Activated naive CD4-positive, alpha-beta T cell treated with anti-CD3 and anti-CD28 coated beads for 36 hours (primary cell): ENCODE measurements at regions not wholly inside any gene's neighbourhood (a gene's known extent, or its start where the extent isn't known, plus 50 kb on each side); places are given as distances from the start of the nearest gene placed in this dataset.

Source experiments
- CTCF ChIA-PET: fragments of 350-600 bp; sonication (Branson Sonifier 250); formaldehyde crosslinking; loops from one replicate; lab custom pipeline; 2021; ENCODE audit warnings: antibody characterized with exemption; lab: Charles Lee
- DNase-seq: peaks from one replicate; pipeline ENCODE4 v3.0.0-alpha.2; 2020
- H3K27ac Mint-ChIP-seq: one replicate; pipeline ENCODE4 v1.8.0; 2021; ENCODE audit warnings: mild to moderate bottlenecking, mixed read lengths
- H3K27me3 Mint-ChIP-seq: one replicate; pipeline ENCODE4 v1.8.0; 2021; ENCODE audit warnings: low read depth, mixed read lengths
- H3K36me3 Mint-ChIP-seq: one replicate; pipeline ENCODE4 v1.8.0; 2021; ENCODE audit warnings: low read depth, mixed read lengths
- H3K4me1 Mint-ChIP-seq: one replicate; pipeline ENCODE4 v1.8.0; 2021; ENCODE audit warnings: low read depth, mixed read lengths
- H3K4me3 Mint-ChIP-seq: one replicate; pipeline ENCODE4 v1.8.0; 2021; ENCODE audit warnings: mild to moderate bottlenecking, moderate library complexity, mixed read lengths
- H3K9me3 Mint-ChIP-seq: one replicate; pipeline ENCODE4 v1.8.0; 2021; ENCODE audit warnings: mixed read lengths
- intact Hi-C: fragments of 100-400 bp; cut with micrococcal nuclease; formaldehyde crosslinking; loops from one replicate; pipeline ENCODE4 v1.15.1; 2023

DNA sequence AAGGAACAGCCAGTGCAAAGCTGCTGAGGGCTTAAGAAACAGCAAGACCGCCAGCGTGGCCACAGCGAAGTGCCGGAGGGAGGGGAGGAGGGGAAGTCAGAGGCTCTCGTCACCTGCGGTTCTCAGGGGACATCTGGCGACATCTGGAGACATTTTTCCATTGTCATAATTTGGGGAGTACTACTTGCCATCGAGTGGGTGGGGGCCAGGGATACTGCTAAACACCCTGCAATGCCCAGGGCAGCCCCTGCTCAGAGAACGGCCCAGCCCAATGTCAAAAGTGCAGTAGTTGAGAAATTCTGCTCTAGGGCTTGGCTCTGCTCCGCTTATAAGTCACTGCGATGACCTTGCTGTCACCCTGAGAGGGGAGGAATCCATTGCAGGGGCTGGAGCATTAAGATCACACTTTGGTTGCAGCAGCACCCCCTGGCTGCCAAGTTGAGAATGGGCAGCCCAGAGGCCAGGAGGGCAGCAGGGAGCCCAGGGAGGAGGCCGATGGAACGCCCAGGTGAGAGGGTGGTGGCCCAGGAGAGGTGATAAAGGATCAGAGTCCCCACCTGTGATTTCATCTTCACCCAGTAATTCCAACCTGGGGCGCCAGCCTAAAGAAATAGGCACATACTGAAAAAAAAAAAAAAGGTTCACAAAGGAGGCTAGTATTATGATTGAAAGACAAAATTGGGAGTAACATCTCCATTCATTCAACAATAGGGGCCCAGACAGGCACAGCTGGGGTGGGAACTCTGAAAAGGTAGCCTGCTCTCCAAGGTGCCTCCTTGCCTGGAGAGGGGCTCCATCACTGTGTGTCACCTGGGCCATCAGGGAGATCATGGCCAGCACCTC, 218.2 kb downstream of the BMP7 start:
- Mint-ChIP-seq H3K4me3 (no peak overlapping the region), H3K27ac (no peak overlapping the region), H3K36me3 (no peaks in the 10 kb centered on the region), H3K27me3 (peaks cover 5% of the 10 kb centered on the region), H3K9me3 (no peaks in the 10 kb centered on the region), H3K4me1 (no peaks in the 10 kb centered on the region)
- peak; percentile 23 for DNase-seq
- intact Hi-C loops: loop anchor here (1.0 kb wide), 1 partner anchor 498 kb away; no protein-coding TSS in a partner anchor
- CTCF ChIA-PET: interaction anchor here (0.6 kb wide), 1 partner anchor 31 kb away, joined by 3 read pairs; no protein-coding TSS in a partner anchor

DNA sequence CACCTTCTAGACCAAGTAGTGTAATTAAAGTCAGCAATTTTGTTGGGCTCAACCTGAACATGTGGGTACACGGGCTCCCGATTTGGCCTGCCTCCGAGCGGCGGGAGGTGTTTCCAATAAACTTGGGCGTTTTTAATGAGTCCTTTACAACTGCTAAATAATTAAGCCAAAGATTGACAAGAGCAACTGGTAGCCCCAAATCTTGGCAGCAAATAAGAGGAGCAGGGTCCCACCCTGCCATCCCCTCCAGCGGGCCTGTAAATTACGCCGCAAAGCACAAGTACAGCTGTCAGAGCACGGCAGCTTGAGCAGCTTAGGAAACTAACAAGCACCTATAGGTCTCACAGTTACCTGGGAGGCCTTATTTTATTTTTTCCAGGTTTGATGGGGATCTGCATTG, 217.1 kb downstream of the BMP7 start:
- no peak for DNase-seq
- no peaks in the 10 kb centered on the region for H3K36me3 Mint-ChIP-seq
- no peaks in the 10 kb centered on the region for H3K9me3 Mint-ChIP-seq
- no peaks in the 10 kb centered on the region for H3K4me1 Mint-ChIP-seq
- H3K27me3 Mint-ChIP-seq: peaks cover 5% of the 10 kb centered on the region
- no peak overlapping the region for H3K4me3 Mint-ChIP-seq
- intact Hi-C loops: no loop called here
- CTCF ChIA-PET: no interaction called here
- no peak overlapping the region for H3K27ac Mint-ChIP-seq

DNA sequence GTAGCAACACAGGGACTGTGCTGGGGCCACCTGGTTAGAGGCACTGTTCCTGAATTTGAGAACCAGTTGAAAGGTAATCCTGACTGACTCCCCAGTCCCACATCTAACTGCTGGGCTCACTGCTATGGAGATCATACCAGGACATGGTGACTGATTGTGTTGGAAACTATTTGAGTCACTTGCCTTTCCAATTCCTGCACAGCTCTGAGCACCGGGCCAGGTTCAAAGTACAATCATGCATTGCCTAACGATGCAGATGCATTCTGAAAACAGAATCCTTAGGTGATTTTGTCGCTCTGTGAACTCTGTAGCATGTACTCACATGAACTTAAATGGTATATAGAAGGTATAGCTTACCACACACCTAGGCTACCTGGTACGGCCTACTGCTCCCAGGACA, 215.3 kb downstream of the BMP7 start:
- CTCF ChIA-PET: interaction anchor here (0.6 kb wide), 1 partner anchor 161 kb away, joined by 3 read pairs; no protein-coding TSS in a partner anchor
- Mint-ChIP-seq H3K4me1 (no peaks in the 10 kb centered on the region), H3K27me3 (peaks cover 5% of the 10 kb centered on the region), H3K27ac (no peak overlapping the region), H3K4me3 (no peak overlapping the region), H3K9me3 (no peaks in the 10 kb centered on the region), H3K36me3 (no peaks in the 10 kb centered on the region)
- DNase-seq: no peak
- intact Hi-C loops: no loop called here

DNA sequence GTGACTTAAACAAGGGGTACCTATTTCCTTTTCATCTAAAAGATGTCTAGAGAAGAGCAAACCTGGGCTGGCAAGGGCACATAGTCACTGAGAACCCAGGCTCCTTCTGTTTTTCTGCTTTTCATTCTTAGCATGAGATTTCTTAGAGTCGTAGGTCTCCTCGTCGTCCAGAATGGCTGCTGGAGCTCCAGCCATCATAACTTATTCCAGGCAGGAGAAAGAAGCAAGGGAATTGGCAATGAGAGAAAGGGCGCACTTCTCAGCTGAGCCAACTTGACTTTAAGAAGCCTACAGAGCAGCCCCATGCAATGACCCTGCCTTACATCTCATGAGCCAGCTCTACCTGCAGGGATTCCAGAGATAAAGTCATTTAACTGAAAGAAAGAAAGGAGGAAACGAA, 213.4 kb downstream of the BMP7 start:
- Mint-ChIP-seq H3K9me3 (no peaks in the 10 kb centered on the region), H3K27ac (no peak overlapping the region), H3K4me3 (no peak overlapping the region), H3K27me3 (peaks cover 4% of the 10 kb centered on the region), H3K4me1 (no peaks in the 10 kb centered on the region), H3K36me3 (no peaks in the 10 kb centered on the region)
- intact Hi-C loops: no loop called here
- CTCF ChIA-PET: no interaction called here
- no peak for DNase-seq

DNA sequence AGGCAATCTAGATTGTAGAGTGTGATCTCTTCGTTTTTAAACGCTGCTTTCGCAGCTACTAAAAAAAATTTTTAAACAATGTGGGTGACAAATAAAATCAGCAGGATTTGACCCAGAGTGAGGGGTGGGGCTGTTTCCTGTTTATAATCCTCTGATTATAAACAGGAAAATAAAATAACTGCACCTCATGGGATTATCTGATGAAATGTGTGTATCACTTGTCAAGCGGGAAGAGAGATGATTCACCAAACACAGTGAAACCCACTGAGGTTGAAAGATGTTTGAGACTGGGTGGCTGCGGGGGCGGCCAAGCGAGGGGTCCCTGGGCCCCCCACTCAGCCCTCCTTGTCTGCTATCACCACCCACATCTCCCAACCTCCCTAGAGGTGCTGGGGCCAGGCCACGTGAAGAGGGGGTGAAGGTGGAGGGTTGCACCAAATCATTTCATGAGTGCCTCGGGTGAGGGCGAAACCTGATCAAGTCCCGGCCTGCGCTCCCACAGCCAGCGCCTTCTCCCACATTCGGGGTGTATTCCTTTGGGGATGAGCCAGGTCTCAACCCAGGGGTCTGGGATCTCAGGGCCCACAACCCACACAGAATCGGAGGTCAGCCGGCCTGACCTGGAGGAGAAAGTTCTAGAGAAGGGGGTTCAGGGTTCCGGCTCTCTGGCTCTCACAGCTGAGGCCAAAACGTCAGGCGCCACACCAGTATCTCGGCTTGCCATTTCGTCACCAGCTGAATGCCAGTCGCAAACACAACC, 212.5 kb downstream of the BMP7 start:
- no peaks in the 10 kb centered on the region for H3K4me1 Mint-ChIP-seq
- CTCF ChIA-PET: no interaction called here
- no peak for DNase-seq
- H3K9me3 Mint-ChIP-seq: no peaks in the 10 kb centered on the region
- intact Hi-C loops: no loop called here
- no peak overlapping the region for H3K4me3 Mint-ChIP-seq
- H3K27ac Mint-ChIP-seq: no peak overlapping the region
- peaks cover 4% of the 10 kb centered on the region for H3K27me3 Mint-ChIP-seq
- H3K36me3 Mint-ChIP-seq: no peaks in the 10 kb centered on the region

DNA sequence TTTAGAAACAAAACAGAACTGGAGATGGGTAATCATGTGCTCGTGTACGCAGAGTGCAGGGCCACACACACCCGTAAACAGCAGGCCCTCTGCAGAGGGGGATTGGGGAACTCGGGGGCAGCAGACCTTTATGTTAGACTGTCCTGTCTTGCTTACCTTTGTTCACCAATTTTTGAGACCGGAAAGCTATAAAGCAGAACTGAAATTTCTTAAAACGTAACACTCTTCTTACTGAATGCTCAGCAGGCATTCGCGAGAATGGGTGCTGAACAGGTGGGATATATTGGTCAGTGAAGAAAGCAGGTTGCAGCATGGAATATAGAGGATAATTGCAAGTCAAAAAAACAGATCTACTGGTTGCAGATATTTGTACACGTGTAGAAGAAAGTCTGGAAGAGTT, 211.1 kb downstream of the BMP7 start:
- no peak overlapping the region for H3K4me3 Mint-ChIP-seq
- H3K9me3 Mint-ChIP-seq: no peaks in the 10 kb centered on the region
- no peaks in the 10 kb centered on the region for H3K4me1 Mint-ChIP-seq
- no peak overlapping the region for H3K27ac Mint-ChIP-seq
- no peaks in the 10 kb centered on the region for H3K36me3 Mint-ChIP-seq
- H3K27me3 Mint-ChIP-seq: peaks cover 8% of the 10 kb centered on the region
- CTCF ChIA-PET: no interaction called here
- intact Hi-C loops: no loop called here
- no peak for DNase-seq

DNA sequence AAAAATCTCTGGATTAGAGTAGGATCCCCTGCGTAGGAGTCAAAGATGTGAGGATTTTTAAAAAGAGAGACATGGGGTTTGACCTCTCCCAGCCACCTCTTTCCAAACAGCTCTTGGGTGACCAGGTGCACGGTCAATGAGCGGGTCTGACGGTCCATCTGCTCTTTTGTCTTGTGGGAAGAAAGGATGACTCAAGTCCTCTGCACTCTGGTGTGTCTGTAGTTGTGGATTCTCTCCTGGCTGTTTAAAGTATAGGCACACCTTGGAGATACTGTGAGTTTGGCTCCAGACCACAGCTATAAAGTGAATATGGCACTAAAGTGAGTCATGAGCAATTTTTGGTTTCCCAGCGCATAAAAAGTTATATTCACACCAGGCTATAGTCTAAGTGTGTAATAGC, 209.8 kb downstream of the BMP7 start:
- intact Hi-C loops: no loop called here
- peaks cover 8% of the 10 kb centered on the region for H3K27me3 Mint-ChIP-seq
- no peak overlapping the region for H3K27ac Mint-ChIP-seq
- CTCF ChIA-PET: no interaction called here
- H3K4me3 Mint-ChIP-seq: no peak overlapping the region
- no peaks in the 10 kb centered on the region for H3K36me3 Mint-ChIP-seq
- H3K9me3 Mint-ChIP-seq: no peaks in the 10 kb centered on the region
- no peaks in the 10 kb centered on the region for H3K4me1 Mint-ChIP-seq
- DNase-seq: no peak

DNA sequence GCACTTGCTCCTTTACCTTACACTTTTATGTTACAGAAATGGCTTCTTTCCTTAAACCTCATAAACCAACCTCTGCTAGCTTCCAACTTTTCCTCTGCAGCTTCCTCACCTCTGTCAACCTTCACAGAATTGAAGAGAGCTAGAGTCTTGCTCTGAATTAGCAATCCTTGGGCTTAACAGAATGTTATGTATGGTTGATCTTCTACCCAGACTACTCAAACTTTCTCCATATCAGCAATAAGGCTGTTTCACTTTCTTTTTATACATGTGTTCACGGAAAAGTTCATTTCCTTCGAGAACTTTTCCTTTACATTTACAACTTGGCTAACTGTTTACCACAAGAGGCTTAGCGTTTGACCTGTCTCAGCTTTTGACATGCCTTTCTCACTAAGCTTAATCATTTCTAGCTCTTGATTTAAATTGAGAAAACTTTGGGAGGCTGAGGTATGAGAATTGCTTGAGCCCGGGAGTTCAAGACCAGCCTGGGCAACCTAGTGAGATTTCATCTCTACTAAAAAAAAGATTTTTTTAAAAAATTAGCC, 207.3 kb downstream of the BMP7 start:
- H3K27ac Mint-ChIP-seq: no peak overlapping the region

DNA sequence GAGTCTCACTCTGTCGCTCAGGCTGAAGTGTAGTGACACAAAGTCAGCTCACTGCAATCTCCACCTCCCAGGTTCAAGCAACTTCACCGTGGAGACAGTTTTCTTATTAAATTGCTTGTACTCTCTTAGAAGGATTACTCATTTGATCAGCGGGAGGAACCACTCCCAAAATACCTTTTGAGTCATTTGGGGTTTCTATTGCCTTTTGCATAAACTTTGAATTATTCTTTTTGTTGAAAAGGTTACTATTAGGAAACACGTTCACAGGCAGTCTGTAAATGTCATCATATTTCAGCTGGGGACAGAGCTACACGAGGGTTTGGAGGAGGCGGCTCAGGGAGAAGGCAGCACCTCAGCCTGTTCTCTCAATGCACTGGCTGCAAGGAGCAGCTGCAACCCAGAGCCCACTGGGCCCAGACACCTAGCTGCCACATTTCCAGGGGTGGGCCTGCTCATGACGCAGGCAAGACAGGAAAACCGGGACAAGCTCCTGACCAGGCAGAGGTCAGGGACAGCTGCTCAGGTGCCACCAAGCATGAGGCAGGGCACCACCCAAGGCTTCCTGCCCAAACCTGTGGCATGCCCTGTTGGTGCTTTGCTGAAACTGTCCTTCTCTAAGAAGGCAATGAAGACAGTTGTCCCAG, 205.9 kb downstream of the BMP7 start:
- intact Hi-C loops: loop anchor here (2.0 kb wide), 1 partner anchor 510 kb away; no protein-coding TSS in a partner anchor
- Mint-ChIP-seq H3K36me3 (no peaks in the 10 kb centered on the region), H3K9me3 (no peaks in the 10 kb centered on the region), H3K4me1 (no peaks in the 10 kb centered on the region), H3K27ac (no peak overlapping the region), H3K27me3 (peaks cover 22% of the 10 kb centered on the region), H3K4me3 (no peak overlapping the region)
- no peak for DNase-seq
- CTCF ChIA-PET: interaction anchor here (1.4 kb wide), 1 partner anchor 509 kb away, joined by 5 read pairs; no protein-coding TSS in a partner anchor

More for the DNA sequence above, 207.3 kb downstream of the BMP7 start:
- H3K4me1 Mint-ChIP-seq: no peaks in the 10 kb centered on the region
- peaks cover 22% of the 10 kb centered on the region for H3K27me3 Mint-ChIP-seq
- no peaks in the 10 kb centered on the region for H3K9me3 Mint-ChIP-seq
- intact Hi-C loops: no loop called here
- CTCF ChIA-PET: interaction anchor here (0.9 kb wide), 1 partner anchor 10 kb away, joined by 3 read pairs; no protein-coding TSS in a partner anchor
- no peak for DNase-seq
- no peak overlapping the region for H3K4me3 Mint-ChIP-seq
- no peaks in the 10 kb centered on the region for H3K36me3 Mint-ChIP-seq

DNA sequence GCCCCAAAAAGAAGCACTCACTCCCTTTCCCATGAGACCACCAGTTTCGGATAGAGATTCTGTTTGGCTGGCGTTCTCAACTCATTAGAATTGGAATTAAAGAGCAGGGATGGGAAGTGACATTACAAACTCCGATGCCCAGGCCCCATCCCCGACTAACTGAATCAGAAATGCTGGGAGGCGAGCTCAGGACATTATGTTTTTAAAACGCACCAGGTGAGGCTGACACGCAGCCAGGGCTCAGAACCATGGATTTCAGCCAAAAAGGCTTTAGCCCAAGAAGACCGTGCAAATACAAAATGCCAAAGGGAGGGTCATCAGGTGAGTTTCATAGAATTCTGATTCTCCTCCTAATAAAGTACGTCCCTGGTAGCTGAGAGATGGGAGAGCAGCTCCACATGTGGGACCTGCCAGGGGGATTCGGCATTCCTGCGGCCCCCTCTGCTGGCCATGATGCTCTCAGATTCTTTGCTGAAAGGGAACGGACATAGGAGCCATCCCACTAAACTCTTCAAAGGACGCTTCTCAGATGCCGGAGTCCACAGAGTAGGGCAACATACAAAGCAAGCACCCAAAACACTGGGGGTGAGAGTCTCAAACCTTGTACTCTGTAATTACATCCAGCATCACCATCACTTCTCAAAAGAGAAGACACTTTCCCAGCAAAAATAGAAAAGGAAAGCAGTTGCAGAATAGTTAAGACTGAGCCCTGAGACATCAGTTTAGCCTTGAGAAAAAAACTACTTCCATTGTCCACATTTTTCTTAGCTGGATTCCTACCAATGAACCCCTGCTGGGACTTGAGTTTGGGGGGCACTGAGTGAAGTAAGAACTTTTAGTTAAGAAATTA, 205.2 kb downstream of the BMP7 start:
- DNase-seq: peak; percentile 13
- no peaks in the 10 kb centered on the region for H3K4me1 Mint-ChIP-seq
- H3K9me3 Mint-ChIP-seq: no peaks in the 10 kb centered on the region
- no peaks in the 10 kb centered on the region for H3K36me3 Mint-ChIP-seq
- peaks cover 27% of the 10 kb centered on the region for H3K27me3 Mint-ChIP-seq
- H3K4me3 Mint-ChIP-seq: no peak overlapping the region
- CTCF ChIA-PET: interaction anchor here (1.4 kb wide), 1 partner anchor 510 kb away, joined by 5 read pairs; no protein-coding TSS in a partner anchor
- intact Hi-C loops: loop anchor here (2.0 kb wide), 1 partner anchor 510 kb away; no protein-coding TSS in a partner anchor
- no peak overlapping the region for H3K27ac Mint-ChIP-seq

DNA sequence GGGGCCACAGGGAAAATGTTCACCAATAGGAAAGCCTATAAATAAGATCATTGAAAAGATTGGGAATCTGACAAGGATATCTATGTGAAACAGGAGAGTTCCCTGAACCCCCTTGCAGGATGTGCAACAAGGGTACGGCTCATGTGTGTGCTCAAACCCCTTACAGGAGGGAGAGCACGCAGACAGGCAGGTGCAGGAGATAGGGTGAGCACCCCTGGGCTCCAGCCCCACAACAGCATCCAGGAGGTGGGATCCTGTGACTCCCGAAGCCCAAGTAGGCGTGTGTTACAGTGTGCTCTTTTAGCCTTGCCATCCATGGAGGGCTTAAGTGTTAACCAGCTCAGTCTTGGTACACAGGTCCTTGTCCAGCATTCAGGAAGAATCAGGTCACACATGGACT, 204.2 kb downstream of the BMP7 start:
- Mint-ChIP-seq H3K27me3 (peaks cover 34% of the 10 kb centered on the region), H3K27ac (no peak overlapping the region), H3K4me3 (no peak overlapping the region), H3K36me3 (no peaks in the 10 kb centered on the region), H3K4me1 (no peaks in the 10 kb centered on the region), H3K9me3 (no peaks in the 10 kb centered on the region)
- CTCF ChIA-PET: no interaction called here
- DNase-seq: no peak
- intact Hi-C loops: no loop called here
